KOPT-K1 (cell line): ENCODE measurements at regions not wholly inside any gene's neighbourhood (a gene's known extent, or its start where the extent isn't known, plus 50 kb on each side); places are given as distances from the start of the nearest gene placed in this dataset.

Experiments
- H3K27ac ChIP-seq: fragments of 200-600 bp; sonication (generic); 2 replicates; pipeline ENCODE4 v1.5.1; 2016; ENCODE audit warnings: antibody characterized with exemption, mild to moderate bottlenecking, low read depth, low read length; ENCODE audit not compliant: poor library complexity, severe bottlenecking
- H3K36me3 ChIP-seq: fragments of 200-600 bp; sonication (generic); 2 replicates; pipeline ENCODE4 v1.5.1; 2017; ENCODE audit warnings: antibody characterized with exemption, mild to moderate bottlenecking, low read length, moderate library complexity; ENCODE audit not compliant: insufficient read depth
- H3K9me3 ChIP-seq: fragments of 200-600 bp; sonication (generic); 2 replicates; pipeline ENCODE4 v1.5.1; 2017; ENCODE audit warnings: antibody characterized with exemption, low read length, mild to moderate bottlenecking; ENCODE audit not compliant: insufficient read depth, poor library complexity, severe bottlenecking

DNA sequence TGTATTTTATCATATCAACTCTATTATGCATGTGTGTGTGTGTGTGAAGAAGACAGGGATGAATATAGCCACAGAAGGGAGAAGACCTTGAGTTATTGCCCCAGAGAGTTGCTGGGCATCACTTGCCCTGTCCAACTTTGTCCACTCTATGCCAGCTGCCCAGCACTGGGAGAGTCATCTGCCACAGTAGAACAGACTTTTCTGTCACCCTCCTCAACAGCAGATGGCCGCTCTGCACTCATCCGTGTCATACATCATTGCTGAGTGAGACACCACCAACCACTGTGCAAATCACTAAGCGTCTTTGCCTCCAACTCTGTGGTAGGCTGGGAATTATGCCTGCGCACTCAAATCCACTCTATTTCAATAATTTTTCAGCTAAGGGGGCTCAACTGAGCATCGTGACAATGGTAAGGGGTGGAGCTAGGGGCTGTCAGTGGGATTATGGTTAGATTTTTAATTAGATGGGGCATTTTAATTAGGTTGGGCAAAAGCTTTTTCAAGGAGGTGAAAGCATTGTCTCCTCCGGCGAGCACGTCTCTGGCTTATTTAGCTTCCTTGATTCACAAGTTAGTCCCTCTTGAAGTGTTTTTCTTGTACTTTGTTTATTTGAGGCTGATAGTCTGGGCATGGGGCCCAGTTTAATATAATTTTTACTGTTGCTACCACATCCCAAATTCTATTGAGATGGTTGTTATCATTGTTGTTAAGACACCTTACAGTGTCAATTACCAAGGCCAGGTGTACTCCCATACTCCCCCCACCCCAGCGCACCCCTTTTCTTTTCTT, 100.1 kb upstream of the KLF3 start:
- no peaks in the 10 kb centered on the region for H3K36me3 ChIP-seq
- H3K27ac ChIP-seq: no peak overlapping the region
- no peaks in the 10 kb centered on the region for H3K9me3 ChIP-seq

DNA sequence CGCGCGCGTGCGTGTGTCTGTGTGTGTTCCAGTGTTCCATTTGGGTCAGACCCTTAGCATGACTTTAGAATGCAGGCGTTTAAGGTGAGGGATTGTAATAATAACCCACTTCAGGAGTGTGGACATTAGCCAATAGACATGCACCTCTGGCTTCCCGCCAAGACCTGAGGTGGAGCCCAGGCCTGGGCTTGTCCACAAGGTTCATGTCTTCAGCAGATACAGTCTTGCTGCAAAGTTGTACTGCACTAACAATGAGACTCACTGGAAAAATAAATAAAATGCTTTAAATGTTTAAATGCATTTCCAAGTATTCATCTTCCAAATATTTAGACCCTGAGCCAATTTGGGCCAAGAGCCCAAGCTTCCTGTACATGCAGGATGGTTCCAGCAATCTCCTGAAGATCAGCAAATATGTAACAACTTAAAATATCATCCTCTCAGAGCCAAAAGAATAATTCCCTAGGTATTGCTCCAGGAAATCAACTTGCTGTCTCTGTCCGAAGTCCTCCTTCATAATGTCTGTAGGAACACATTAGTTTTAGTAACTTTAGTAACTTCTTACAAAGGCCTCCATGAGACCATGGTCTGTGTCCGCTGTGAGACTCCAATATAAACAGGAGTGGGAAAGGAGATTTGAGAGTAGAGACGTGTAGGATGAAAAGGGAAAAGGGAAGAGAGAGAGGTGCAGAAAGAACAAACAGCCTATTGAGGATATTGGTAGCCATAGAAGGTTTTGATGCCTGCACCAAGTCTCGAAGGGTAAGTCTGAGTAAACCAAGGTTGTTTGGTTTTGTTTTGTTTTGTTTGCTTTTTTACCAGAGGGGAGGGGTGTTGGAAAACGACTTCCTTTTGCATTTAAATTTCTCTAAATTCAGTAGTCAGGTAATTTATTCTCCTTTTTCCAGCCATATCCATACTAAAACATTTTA, 98.5 kb upstream of the KLF3 start:
- no peaks in the 10 kb centered on the region for H3K9me3 ChIP-seq
- no peak overlapping the region for H3K27ac ChIP-seq
- H3K36me3 ChIP-seq: no peaks in the 10 kb centered on the region

DNA sequence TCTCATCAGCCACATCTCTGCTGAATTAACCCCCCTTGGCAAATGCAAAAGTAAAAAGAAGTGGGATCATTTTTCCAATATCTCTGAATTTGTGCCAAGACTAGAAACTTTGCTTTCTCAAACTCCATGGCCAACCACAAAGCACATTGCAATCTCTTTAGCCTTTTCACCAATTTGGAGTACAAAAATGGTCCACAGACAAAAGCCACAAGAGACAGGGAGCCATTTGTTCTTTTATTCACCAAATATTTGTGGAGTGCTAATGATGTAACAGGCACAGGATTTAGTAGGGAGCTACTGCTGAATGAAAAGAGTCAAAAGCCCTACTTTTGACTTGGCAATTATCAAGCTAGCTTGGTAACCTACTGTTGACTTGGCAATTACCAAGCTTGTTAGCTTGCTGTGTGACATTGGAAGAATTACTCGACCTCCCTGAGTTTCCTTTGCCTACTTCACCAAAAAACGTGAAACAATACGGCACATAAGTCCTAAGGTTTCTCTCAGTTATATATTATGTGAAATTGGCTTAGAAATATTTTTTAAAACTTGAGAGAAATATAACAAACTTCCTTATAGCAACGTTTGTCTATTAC, 97.1 kb upstream of the KLF3 start:
- Histone ChIP-seq H3K9me3 (no peaks in the 10 kb centered on the region), H3K36me3 (no peaks in the 10 kb centered on the region), H3K27ac (no peak overlapping the region)

GRCh38 chr4:38567457-38567856, 96.5 kb upstream of the KLF3 start:
- Histone ChIP-seq H3K36me3 (no peaks in the 10 kb centered on the region), H3K9me3 (no peaks in the 10 kb centered on the region), H3K27ac (no peak overlapping the region)

GRCh38 chr4:38568768-38569167, 95.2 kb upstream of the KLF3 start:
- Histone ChIP-seq H3K27ac (no peak overlapping the region), H3K9me3 (no peaks in the 10 kb centered on the region), H3K36me3 (no peaks in the 10 kb centered on the region)

DNA sequence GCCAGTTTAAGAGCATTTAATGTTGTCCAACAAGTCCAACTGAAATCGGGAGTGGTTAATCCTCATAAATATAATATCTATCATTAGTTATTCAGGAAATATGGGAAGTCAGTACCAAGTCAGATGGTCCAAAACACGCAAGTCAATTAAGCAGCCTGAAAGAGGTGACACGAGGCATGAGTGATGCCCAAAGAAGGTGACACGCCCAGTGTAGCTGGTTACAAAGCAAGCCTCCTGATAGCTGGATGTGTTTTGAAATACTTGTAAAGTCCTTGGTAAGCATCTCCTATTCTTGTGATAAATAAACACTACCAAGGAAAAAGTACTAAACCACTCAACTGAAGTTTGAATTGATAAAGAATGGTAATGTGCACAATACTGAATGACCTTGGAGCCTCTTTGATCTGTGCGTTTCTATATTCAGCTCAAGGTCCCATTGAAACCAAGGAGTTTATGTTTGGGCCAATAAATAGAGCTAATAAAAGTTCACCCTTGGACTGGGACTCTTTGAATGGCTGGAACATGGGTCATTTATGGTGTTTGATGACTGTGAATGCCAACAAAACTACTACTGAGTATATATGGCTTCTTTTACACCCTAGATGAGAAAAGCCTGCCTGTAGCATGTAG, 93.2 kb upstream of the KLF3 start:
- no peaks in the 10 kb centered on the region for H3K9me3 ChIP-seq
- H3K36me3 ChIP-seq: no peaks in the 10 kb centered on the region
- H3K27ac ChIP-seq: no peak overlapping the region

GRCh38 chr4:38572793-38573192, 91.2 kb upstream of the KLF3 start:
- no peaks in the 10 kb centered on the region for H3K9me3 ChIP-seq
- H3K36me3 ChIP-seq: no peaks in the 10 kb centered on the region
- H3K27ac ChIP-seq: no peak overlapping the region

- no peaks in the 10 kb centered on the region for H3K36me3 ChIP-seq
- H3K27ac ChIP-seq: no peak overlapping the region
- H3K9me3 ChIP-seq: no peaks in the 10 kb centered on the region
These were observed 89.3 kb upstream of the KLF3 start for GRCh38 chr4:38574559-38575333.

DNA sequence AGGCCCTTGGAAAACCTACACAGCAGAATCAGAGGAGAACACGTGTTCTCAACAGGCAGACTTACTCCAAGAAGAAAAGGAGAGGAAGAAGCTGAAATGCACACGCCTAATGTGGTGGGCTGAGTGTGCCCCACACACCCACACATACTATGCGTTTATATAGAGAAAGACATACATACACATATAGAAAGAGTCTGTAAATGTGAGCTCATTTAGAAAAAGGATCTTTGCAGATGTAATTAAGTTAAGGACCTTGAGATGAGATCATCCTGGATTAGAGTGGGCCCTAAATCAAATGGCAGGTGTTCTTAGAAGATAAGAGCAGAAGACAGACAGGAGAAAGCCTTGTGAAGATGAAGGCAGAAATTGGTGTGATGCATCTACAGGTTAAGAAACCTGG, 87.2 kb upstream of the KLF3 start:
- no peaks in the 10 kb centered on the region for H3K9me3 ChIP-seq
- no peak overlapping the region for H3K27ac ChIP-seq
- no peaks in the 10 kb centered on the region for H3K36me3 ChIP-seq

- H3K9me3 ChIP-seq: no peaks in the 10 kb centered on the region
- H3K36me3 ChIP-seq: no peaks in the 10 kb centered on the region
- H3K27ac ChIP-seq: no peak overlapping the region
These were observed 86.5 kb upstream of the KLF3 start for GRCh38 chr4:38577462-38577861.

- no peaks in the 10 kb centered on the region for H3K9me3 ChIP-seq
- no peak overlapping the region for H3K27ac ChIP-seq
- H3K36me3 ChIP-seq: no peaks in the 10 kb centered on the region
These were observed 82.4 kb upstream of the KLF3 start for GRCh38 chr4:38581426-38582106.

GRCh38 chr4:38582445-38582844, 81.6 kb upstream of the KLF3 start:
- H3K9me3 ChIP-seq: no peaks in the 10 kb centered on the region
- no peak overlapping the region for H3K27ac ChIP-seq
- no peaks in the 10 kb centered on the region for H3K36me3 ChIP-seq

DNA sequence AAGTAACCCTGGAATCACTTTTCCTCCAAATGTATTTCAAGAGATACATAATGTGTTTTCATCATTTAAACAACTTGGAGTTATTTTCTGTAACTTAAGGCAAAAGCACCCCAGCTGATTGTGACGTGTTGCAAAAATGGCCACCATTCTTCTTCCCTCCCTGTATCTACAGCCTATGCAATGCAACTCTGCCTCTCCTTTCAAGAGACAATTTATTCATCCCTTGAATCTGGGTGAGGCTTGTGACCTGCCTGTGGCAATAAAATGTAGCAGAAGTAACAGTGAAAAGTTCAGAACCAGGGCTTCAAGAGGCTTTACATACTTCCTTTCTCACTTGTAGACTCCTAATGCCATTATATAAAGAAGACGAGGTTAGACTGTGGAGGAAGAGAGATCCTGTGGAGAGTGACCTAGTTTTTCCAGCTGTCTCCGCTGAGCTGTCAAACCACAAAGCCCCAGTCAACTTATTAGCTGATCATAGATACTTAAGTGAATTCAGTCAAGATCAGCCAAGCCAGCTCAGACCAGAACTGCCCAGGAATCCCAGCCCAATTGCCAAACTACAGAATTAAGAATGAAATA, 81.0 kb upstream of the KLF3 start:
- Histone ChIP-seq H3K27ac (no peak overlapping the region), H3K9me3 (no peaks in the 10 kb centered on the region), H3K36me3 (no peaks in the 10 kb centered on the region)

DNA sequence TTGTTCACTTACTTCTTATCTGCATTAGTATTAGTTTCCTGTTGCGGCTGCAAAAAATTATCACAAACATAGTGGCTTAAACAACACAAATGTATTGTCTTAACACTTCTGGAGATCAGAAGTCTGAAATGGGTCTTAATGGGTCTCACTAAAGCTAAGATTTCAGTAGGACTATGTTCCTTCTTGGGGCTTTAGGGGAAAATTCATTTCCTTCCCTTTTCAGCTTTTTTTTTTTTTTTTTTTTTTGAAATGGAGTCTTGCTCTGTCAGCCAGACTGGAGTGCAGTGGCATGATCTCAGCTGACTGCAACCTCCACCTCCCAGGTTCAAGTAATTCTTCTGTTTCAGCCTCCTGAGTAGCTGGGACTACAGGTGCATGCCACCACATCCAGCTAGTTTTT, 78.1 kb upstream of the KLF3 start:
- H3K27ac ChIP-seq: no peak overlapping the region
- no peaks in the 10 kb centered on the region for H3K36me3 ChIP-seq
- no peaks in the 10 kb centered on the region for H3K9me3 ChIP-seq
